C4-2B (cell line): ENCODE measurements at regions not wholly inside any gene's neighbourhood (a gene's known extent, or its start where the extent isn't known, plus 50 kb on each side); places are given as distances from the start of the nearest gene placed in this dataset.

Experiments used
- H3K27ac ChIP-seq: fragments of 450-650 bp; 2 replicates; pipeline ENCODE4 v1.5.1; 2017
- ZFX ChIP-seq: fragments of 450-650 bp; IDR thresholded peaks from 2 replicates; pipeline ENCODE4 v1.6.1; 2017
- TF ChIP-seq, protein P1 (sequence below): fragments of 450-650 bp; conservative IDR thresholded peaks from 2 replicates; pipeline ENCODE4 v1.5.1; 2017; ENCODE audit warnings: mild to moderate bottlenecking

DNA sequence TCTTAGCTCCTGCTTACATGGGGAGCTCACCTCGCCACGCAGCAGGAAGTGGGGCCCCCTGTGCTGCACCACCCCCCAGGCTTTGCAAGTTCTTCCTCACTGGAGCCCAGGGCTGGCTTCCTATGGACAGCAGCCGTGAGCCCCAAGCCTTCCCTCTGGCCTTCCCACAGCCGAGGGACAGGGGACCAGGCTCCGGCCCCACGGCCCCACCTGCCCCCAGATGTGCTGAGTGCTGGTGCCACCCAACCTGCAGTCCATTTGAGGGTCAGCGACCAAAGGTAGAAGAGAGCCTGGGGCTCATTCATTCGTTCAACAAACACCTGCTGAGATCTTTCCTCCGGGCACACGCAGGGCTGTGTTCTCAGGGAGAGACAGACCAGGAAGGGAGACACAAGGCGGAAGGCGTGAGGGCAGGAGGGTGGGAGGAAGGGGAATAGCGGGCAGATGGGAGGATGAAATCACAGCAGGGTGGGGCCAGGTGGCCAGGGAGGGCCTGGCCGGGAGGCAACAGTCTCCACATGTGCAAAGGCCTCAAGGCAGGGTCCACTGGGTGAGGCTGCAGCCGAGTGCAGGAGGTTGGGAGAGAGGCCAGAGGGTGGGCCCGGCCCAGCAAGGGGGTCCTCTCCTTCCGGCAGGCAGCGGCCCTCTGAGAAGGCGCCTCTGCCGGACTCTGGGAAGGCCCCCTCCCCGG is 100.1 kb downstream of the FOXL3 start:
- TF ChIP-seq, protein P1, sequence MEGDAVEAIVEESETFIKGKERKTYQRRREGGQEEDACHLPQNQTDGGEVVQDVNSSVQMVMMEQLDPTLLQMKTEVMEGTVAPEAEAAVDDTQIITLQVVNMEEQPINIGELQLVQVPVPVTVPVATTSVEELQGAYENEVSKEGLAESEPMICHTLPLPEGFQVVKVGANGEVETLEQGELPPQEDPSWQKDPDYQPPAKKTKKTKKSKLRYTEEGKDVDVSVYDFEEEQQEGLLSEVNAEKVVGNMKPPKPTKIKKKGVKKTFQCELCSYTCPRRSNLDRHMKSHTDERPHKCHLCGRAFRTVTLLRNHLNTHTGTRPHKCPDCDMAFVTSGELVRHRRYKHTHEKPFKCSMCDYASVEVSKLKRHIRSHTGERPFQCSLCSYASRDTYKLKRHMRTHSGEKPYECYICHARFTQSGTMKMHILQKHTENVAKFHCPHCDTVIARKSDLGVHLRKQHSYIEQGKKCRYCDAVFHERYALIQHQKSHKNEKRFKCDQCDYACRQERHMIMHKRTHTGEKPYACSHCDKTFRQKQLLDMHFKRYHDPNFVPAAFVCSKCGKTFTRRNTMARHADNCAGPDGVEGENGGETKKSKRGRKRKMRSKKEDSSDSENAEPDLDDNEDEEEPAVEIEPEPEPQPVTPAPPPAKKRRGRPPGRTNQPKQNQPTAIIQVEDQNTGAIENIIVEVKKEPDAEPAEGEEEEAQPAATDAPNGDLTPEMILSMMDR, result no peak
- TF ChIP-seq ZFX, result no peak
- H3K27ac ChIP-seq, result no peak overlapping the region

DNA sequence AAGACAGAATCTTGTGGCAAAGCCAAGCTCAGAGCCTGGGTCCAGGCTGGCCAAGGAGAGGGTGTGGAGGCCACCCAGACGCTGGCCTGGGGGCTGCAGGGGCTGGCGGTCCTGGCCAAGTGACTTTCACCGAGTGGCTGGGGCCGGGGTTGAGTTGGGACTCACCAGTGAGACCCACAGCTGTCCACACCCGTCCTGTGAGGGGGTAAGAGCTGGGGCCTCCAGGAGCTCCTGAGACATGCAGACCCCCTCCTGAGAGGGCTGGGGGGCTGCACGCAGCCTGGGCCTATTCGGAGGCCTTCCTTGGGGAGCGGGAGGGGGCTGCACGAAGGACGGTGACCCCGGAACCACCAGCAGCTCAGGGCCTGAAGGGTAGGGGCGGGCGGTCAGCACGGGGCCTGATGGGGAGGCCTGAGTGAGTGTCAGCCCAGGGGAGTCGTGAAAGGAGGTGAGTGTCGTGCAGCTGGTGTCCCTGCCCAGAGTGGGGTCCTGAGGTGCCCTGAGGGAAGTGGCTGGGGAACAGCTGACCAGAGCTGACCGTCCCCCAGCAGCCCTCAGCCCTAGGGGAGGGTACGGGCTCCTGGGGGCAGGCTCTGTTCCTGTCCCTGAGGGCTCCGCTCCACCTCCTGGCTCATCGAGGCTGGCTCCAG is 100.9 kb downstream of the FOXL3 start:
- no peak for TF ChIP-seq ZFX
- TF ChIP-seq, protein P1, result no peak
- no peak overlapping the region for H3K27ac ChIP-seq

DNA sequence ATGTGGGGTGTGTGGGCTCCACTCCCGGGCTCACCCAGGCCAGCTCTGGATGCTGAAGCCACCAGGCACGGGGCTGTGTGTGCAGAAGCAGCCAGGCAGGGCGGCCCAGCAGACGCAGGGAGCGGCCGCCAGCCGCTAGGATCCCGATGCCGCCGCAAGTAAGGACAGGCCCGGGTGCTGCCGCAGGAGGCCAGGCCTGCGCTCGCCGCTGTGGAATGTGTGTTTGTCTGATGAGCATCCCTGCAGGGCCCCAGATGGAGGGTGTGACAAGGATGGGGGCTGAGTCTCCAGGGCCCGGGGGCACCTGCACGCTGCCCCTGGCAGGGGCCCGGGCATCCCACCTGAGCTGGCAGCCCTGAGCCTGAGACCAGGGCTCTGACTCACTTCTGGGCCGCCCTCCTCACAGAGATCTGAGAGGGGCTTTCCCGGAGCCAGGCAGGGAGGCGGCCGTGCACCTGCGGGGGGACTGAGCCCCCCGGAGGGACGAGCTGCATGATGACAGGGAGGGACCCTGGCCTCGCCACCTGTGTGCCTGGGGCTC is 101.5 kb downstream of the FOXL3 start:
- TF ChIP-seq, protein P1, result no peak
- no peak for TF ChIP-seq ZFX
- no peak overlapping the region for H3K27ac ChIP-seq

DNA sequence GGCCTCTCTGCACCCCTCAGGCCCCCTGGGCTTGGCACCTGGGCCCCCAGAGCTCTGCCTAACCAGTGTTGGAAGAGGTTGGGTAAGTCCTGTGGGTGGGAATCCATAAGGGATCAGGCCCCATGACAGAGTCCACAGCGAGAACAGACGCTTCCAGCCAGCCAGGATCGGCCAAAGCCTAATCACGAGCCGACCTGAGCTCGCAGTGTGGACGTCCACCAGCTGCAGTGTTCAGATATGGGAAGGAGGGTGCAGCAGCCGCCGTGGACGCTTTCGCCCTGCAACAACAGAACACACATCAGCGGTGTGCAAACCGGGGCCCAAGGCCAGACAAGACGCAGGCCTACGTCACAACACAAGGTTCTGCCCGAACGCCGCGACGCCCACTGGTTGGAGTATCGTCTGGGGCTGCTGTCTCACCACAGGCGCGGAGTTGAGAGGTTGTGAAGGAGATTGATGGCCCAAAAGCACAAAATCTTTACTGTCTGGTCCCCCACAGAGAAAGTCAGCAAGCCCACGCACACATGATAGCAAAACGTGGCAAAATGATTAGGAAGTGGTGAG is 102.1 kb downstream of the FOXL3 start:
- TF ChIP-seq, protein P1, result no peak
- TF ChIP-seq ZFX, result no peak
- no peak overlapping the region for H3K27ac ChIP-seq

DNA sequence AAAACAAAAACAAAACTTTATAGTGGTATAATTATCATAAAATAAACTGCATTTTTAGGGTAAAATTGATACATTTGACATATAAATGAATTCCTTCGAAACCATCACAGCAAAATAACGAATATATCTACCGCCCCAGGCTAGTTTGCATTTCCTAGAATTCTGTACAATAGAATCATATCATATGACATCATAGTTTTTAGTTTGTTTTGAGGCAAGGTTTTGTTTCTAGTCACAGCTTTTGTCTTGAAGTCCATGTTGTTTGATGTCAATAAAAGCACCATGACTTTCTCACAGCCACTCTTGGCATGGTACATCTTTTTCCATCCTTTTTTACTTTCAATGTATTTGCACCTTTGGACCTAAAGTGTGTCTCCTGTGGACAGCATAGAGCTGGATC is 102.9 kb downstream of the FOXL3 start:
- TF ChIP-seq, protein P1, result no peak
- TF ChIP-seq ZFX, result no peak
- H3K27ac ChIP-seq, result no peak overlapping the region

DNA sequence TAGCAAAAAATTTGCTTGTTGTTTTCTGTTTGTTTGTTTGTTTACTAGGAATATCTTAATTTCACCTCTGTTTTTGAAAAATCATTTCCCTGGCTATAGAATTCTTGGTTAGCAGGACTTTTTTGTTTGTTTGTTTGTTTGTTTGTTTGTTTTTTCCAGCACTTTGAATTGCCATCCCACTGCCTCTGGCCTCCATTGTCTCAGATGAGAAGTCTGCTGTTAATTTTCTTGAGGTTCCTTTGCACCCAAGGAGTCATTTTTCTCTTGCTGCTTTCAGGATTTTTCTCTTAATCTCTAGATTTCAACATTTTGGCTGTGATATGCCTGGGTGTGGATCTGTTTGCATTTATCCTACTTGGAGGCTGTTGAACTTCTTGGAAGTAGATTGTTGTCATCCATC is 105.7 kb downstream of the FOXL3 start:
- no peak overlapping the region for H3K27ac ChIP-seq
- TF ChIP-seq, protein P1, result no peak

DNA sequence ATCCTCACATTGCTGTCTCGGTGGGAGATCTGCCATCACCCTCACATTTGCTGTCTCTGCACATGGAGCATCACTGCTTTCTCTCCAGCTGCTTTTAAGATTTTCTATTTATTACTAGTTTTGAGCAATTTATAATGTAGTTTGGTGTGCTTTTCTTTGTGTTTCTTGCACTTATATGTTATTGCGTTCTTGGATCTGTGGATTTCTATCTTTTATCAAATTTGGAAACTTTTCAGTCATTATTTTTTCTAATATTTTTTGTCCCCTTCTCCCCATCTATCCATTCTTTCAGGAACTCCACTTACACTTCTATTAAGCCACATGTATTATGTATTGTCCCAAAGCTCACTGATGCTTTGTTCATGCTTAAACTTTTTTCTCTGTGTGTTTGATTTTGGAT is 108.9 kb downstream of the FOXL3 start:
- TF ChIP-seq ZFX, result no peak
- TF ChIP-seq, protein P1, result no peak
- H3K27ac ChIP-seq, result no peak overlapping the region
